ENCODE measurements at regions not wholly inside any gene's neighbourhood (a gene's known extent, or its start where the extent isn't known, plus 50 kb on each side); places are given as distances from the start of the nearest gene placed in this dataset.
"Not testable (repeated sequence)": the region's sequence is repeated elsewhere in the genome, so short reads cannot be mapped to it uniquely, and the experiment has no call there.

- DNase-seq (ENCODE audit: low spot score), result no peak
- intact Hi-C loops (cut with DNase I), result no loop called here
Measured at GRCh38 chr1:190663962-190664361, 186.3 kb upstream of the BRINP3 start.

- intact Hi-C loops (cut with DNase I), result no loop called here
- no peak for DNase-seq (ENCODE audit: low spot score)
Measured at GRCh38 chr1:190665045-190665444, 187.4 kb upstream of the BRINP3 start.

GRCh38 chr1:190667914-190668313 is 190.2 kb upstream of the BRINP3 start:
- DNase-seq (ENCODE audit: low spot score), result no peak
- intact Hi-C loops (cut with DNase I), result no loop called here

GRCh38 chr1:190679044-190679443 is 201.4 kb upstream of the BRINP3 start:
- DNase-seq (ENCODE audit: low spot score), result no peak
- intact Hi-C loops (cut with DNase I), result no loop called here

GRCh38 chr1:190679454-190679853 is 201.8 kb upstream of the BRINP3 start:
- intact Hi-C loops (cut with DNase I), result no loop called here
- DNase-seq (ENCODE audit: low spot score), result no peak

- intact Hi-C loops (cut with DNase I), result no loop called here
Measured at GRCh38 chr1:190679983-190680382, 202.3 kb upstream of the BRINP3 start.

GRCh38 chr1:190685676-190686075 is 208.0 kb upstream of the BRINP3 start:
- no peak for DNase-seq (ENCODE audit: low spot score)
- intact Hi-C loops (cut with DNase I), result no loop called here

More at GRCh38 chr1:190679983-190680382, 202.3 kb upstream of the BRINP3 start:
- no peak for DNase-seq (ENCODE audit: low spot score)

- intact Hi-C loops (cut with DNase I), result no loop called here
Measured at GRCh38 chr1:190688096-190688495, 210.4 kb upstream of the BRINP3 start.

GRCh38 chr1:190698488-190698887 is 220.8 kb upstream of the BRINP3 start:
- intact Hi-C loops (cut with DNase I), result not testable (repeated sequence)
- peak; percentile 71 for DNase-seq (ENCODE audit: low spot score)

More at GRCh38 chr1:190688096-190688495, 210.4 kb upstream of the BRINP3 start:
- DNase-seq (ENCODE audit: low spot score), result no peak

- intact Hi-C loops (cut with DNase I), result no loop called here
- DNase-seq (ENCODE audit: low spot score), result no peak
Measured at GRCh38 chr1:190699165-190699564, 221.5 kb upstream of the BRINP3 start.

GRCh38 chr1:190708418-190709057 is 230.9 kb upstream of the BRINP3 start:
- DNase-seq (ENCODE audit: low spot score), result no peak
- intact Hi-C loops (cut with DNase I), result no loop called here

GRCh38 chr1:190711069-190711468 is 233.4 kb upstream of the BRINP3 start:
- intact Hi-C loops (cut with DNase I), result no loop called here
- no peak for DNase-seq (ENCODE audit: low spot score)

- intact Hi-C loops (cut with DNase I), result no loop called here
- no peak for DNase-seq (ENCODE audit: low spot score)
Measured at GRCh38 chr1:190717055-190717454, 239.4 kb upstream of the BRINP3 start.

- DNase-seq (ENCODE audit: low spot score), result no peak
- intact Hi-C loops (cut with DNase I), result no loop called here
Measured at GRCh38 chr1:190736971-190737590, 259.4 kb upstream of the BRINP3 start.

GRCh38 chr1:190738317-190738716 is 260.7 kb upstream of the BRINP3 start:
- no peak for DNase-seq (ENCODE audit: low spot score)
- intact Hi-C loops (cut with DNase I), result no loop called here

- DNase-seq (ENCODE audit: low spot score), result no peak
- intact Hi-C loops (cut with DNase I), result no loop called here
Measured at GRCh38 chr1:190739926-190740325, 262.3 kb upstream of the BRINP3 start.

- no peak for DNase-seq (ENCODE audit: low spot score)
- intact Hi-C loops (cut with DNase I), result no loop called here
Measured at GRCh38 chr1:190747704-190748103, 270.0 kb upstream of the BRINP3 start.

GRCh38 chr1:190752131-190752530 is 274.5 kb upstream of the BRINP3 start:
- intact Hi-C loops (cut with DNase I), result no loop called here
- no peak for DNase-seq (ENCODE audit: low spot score)

GRCh38 chr1:190754666-190755065 is 277.0 kb upstream of the BRINP3 start:
- no peak for DNase-seq (ENCODE audit: low spot score)
- intact Hi-C loops (cut with DNase I), result no loop called here

GRCh38 chr1:190759807-190760206 is 282.1 kb upstream of the BRINP3 start:
- no peak for DNase-seq (ENCODE audit: low spot score)
- intact Hi-C loops (cut with DNase I), result no loop called here

- intact Hi-C loops (cut with DNase I), result no loop called here
- DNase-seq (ENCODE audit: low spot score), result no peak
Measured at GRCh38 chr1:190762325-190762724, 284.7 kb upstream of the BRINP3 start.

- intact Hi-C loops (cut with DNase I), result no loop called here
- no peak for DNase-seq (ENCODE audit: low spot score)
Measured at GRCh38 chr1:190792873-190793272, 315.2 kb upstream of the BRINP3 start.

All from cardiac septum (tissue), 1 donor.